Natural killer cell (primary cell): ENCODE measurements at regions not wholly inside any gene's neighbourhood (a gene's known extent, or its start where the extent isn't known, plus 50 kb on each side); places are given as distances from the start of the nearest gene placed in this dataset.

Experiments
- ATAC-seq, 3 donors: fragments of 150-1000 bp in 2 of 3; fragments of 200-7000 bp in 1 of 3; cut with Tn5 transposase; 1 replicate in 1 of 3; 2 replicates in 2 of 3; pipeline ENCODE4 v1.10.0; 2021; ENCODE audit warnings: mild to moderate bottlenecking in 2 of 3, moderate library complexity in 2 of 3
- DNase-seq, 2 donors: peaks; one replicate each; pipeline versions ENCODE4 v3.0.0 to v3.0.0-alpha.2; 2013 to 2021; ENCODE audit warnings: mixed read lengths in 1 of 2
- H3K27ac ChIP-seq: one replicate; pipeline ENCODE4 v1.5.1; 2013; ENCODE audit warnings: mild to moderate bottlenecking, low read length
- H3K27me3 ChIP-seq: one replicate; pipeline ENCODE4 v1.6.1; 2013; ENCODE audit warnings: low read length; ENCODE audit not compliant: control insufficient read depth, insufficient read depth
- H3K36me3 ChIP-seq: one replicate; pipeline ENCODE4 v1.6.1; 2013; ENCODE audit warnings: low read length; ENCODE audit not compliant: control insufficient read depth, insufficient read depth
- H3K4me1 ChIP-seq: one replicate; pipeline ENCODE4 v1.6.1; 2013; ENCODE audit warnings: low read length; ENCODE audit not compliant: control insufficient read depth, insufficient read depth
- H3K4me3 ChIP-seq: one replicate; pipeline ENCODE4 v1.5.1; 2013; ENCODE audit warnings: low read length
- H3K9me3 ChIP-seq: one replicate; pipeline ENCODE4 v1.6.1; 2013; ENCODE audit warnings: low read length; ENCODE audit not compliant: control insufficient read depth, insufficient read depth
- H3K27ac Mint-ChIP-seq, 2 donors: one replicate each; pipeline ENCODE4 v1.8.0; 2022; ENCODE audit warnings: mild to moderate bottlenecking in 2 of 2, mixed read lengths in 2 of 2, moderate library complexity in 1 of 2
- H3K27me3 Mint-ChIP-seq, 2 donors: one replicate each; pipeline ENCODE4 v1.8.0; 2022; ENCODE audit warnings: low read depth in 2 of 2, mixed read lengths in 2 of 2
- H3K36me3 Mint-ChIP-seq: one replicate; pipeline ENCODE4 v1.8.0; 2022; ENCODE audit warnings: mixed read lengths
- H3K4me1 Mint-ChIP-seq, 2 donors: one replicate each; pipeline ENCODE4 v1.8.0; 2022; ENCODE audit warnings: mixed read lengths in 2 of 2
- H3K4me3 Mint-ChIP-seq: one replicate; pipeline ENCODE4 v1.8.0; 2022; ENCODE audit warnings: mild to moderate bottlenecking, moderate library complexity, mixed read lengths
- H3K9me3 Mint-ChIP-seq, 2 donors: one replicate each; pipeline ENCODE4 v1.8.0; 2022; ENCODE audit warnings: mixed read lengths in 2 of 2
- WGBS: methylation state at CpG from one replicate; pipeline ENCODE4 v1.1.7; 2013; ENCODE audit warnings: missing lambda C conversion rate; ENCODE audit not compliant: insufficient coverage; 5-methylcytosine and 5-hydroxymethylcytosine counted together
- intact Hi-C: fragments of 100-400 bp; cut with micrococcal nuclease; formaldehyde crosslinking; loops from one replicate; pipeline ENCODE4 v1.14.2; 2022
- TF ChIP-seq, protein P1 (sequence below): fragments of 200-600 bp; IDR thresholded peaks from one replicate; pipeline ENCODE4 v1.8.0; 2022; ENCODE audit warnings: antibody characterized with exemption

DNA sequence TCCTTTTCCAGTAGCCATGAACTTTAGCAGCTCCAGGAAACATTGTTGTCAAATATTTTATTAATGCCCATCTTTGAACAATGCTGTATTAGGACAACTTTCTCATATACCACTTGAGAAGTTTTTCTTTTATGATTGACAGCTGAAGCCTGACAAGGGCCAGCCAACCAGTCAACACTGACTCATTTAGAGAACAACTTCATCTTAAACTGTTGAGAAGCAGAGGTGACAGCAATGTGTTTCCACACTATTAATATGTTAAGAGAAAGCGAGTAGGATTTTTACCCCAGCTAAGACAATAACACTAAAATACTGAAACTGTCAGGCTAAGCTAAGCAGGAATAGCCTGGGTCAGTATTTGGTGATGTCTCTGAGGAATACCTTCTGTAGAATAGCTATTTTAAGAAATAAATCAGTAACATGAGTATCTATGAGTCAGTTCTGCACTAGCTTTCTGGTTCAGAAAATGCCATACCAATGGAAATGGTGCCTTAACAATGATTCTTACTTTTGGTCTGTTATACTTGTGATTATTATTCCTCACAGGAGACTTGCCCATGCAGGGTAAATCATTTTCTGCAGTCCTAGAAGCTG is 168.8 kb upstream of the POT1 start:
- no CpG with 5 or more reads among the region's 1 CpG for WGBS
- Mint-ChIP-seq H3K27ac (no peak overlapping the region), H3K9me3 (peaks cover 7 to 9% of the 10 kb centered on the region in 2 donors), H3K36me3 (no peaks in the 10 kb centered on the region), H3K27me3 (no peaks in the 10 kb centered on the region), H3K4me3 (no peak overlapping the region), H3K4me1 (no peaks in the 10 kb centered on the region)
- ATAC-seq (no peak), DNase-seq (no peak)
- Histone ChIP-seq H3K27me3 (no peaks in the 10 kb centered on the region), H3K27ac (no peak overlapping the region), H3K4me1 (no peaks in the 10 kb centered on the region), H3K36me3 (no peaks in the 10 kb centered on the region), H3K9me3 (no peaks in the 10 kb centered on the region), H3K4me3 (no peak overlapping the region)
- intact Hi-C loops, result no loop called here
- TF ChIP-seq, protein P1, sequence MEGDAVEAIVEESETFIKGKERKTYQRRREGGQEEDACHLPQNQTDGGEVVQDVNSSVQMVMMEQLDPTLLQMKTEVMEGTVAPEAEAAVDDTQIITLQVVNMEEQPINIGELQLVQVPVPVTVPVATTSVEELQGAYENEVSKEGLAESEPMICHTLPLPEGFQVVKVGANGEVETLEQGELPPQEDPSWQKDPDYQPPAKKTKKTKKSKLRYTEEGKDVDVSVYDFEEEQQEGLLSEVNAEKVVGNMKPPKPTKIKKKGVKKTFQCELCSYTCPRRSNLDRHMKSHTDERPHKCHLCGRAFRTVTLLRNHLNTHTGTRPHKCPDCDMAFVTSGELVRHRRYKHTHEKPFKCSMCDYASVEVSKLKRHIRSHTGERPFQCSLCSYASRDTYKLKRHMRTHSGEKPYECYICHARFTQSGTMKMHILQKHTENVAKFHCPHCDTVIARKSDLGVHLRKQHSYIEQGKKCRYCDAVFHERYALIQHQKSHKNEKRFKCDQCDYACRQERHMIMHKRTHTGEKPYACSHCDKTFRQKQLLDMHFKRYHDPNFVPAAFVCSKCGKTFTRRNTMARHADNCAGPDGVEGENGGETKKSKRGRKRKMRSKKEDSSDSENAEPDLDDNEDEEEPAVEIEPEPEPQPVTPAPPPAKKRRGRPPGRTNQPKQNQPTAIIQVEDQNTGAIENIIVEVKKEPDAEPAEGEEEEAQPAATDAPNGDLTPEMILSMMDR, result no peak

DNA sequence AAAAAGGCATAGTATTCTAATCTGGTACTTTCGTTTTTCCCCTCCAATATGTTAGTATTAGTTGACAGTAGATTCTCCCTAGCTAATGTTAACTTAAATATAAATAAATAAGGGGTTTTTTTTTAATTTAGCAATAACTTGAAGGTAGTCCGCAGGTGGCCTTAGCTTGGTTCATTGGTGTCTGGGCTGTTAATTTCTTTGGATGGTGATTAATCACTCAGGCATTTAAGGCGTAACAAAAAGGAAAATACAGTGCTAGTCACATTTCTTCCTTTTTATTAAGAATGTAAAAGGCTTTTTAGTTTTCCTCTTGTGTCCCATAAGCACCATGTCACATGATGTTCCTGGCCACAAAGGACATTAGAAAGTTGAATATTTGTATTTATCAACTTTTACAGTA is 161.0 kb upstream of the POT1 start:
- no peak for ATAC-seq
- H3K27me3 ChIP-seq, result no peaks in the 10 kb centered on the region
- H3K9me3 ChIP-seq, result no peaks in the 10 kb centered on the region
- H3K4me1 Mint-ChIP-seq, result no peaks in the 10 kb centered on the region
- no peak overlapping the region for H3K4me3 Mint-ChIP-seq
- H3K27ac Mint-ChIP-seq, result no peak overlapping the region
- H3K4me3 ChIP-seq, result no peak overlapping the region
- TF ChIP-seq, protein P1, result no peak
- no peaks in the 10 kb centered on the region for H3K4me1 ChIP-seq
- H3K36me3 ChIP-seq, result no peaks in the 10 kb centered on the region
- H3K36me3 Mint-ChIP-seq, result no peaks in the 10 kb centered on the region
- no peak overlapping the region for H3K27ac ChIP-seq
- intact Hi-C loops, result no loop called here
- H3K9me3 Mint-ChIP-seq, result peaks cover 0 to 3% of the 10 kb centered on the region in 2 donors
- no peak for DNase-seq
- H3K27me3 Mint-ChIP-seq, result no peaks in the 10 kb centered on the region
- 86% methylated on average over 1 of the region's 3 CpGs for WGBS

DNA sequence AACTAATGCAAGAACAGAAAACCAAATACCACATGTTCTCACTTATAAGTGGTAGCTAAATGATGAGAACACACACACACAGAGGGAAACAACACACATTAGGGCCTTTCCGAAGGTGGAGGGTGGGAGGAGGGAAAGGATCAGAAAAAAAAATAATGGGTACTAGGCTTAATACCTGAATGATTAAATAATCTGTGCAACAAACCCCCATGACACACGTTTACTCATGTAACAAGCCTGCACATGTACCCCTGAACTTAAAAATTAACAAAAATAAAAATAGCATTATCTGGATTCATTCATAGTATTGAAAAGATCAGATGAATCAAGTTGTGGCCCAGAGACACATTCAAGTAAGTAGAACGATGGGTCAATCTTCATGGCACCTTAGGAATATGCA is 159.5 kb upstream of the POT1 start:
- no peaks in the 10 kb centered on the region for H3K27me3 Mint-ChIP-seq
- WGBS, result 88% methylated on average over 2 of the region's 3 CpGs
- DNase-seq (no peak), ATAC-seq (no peak)
- H3K4me3 Mint-ChIP-seq, result no peak overlapping the region
- no peak overlapping the region for H3K4me3 ChIP-seq
- H3K36me3 ChIP-seq, result no peaks in the 10 kb centered on the region
- intact Hi-C loops, result no loop called here
- no peaks in the 10 kb centered on the region for H3K27me3 ChIP-seq
- H3K27ac Mint-ChIP-seq, result no peak overlapping the region
- no peak overlapping the region for H3K27ac ChIP-seq
- H3K36me3 Mint-ChIP-seq, result no peaks in the 10 kb centered on the region
- no peaks in the 10 kb centered on the region for H3K4me1 ChIP-seq
- peaks cover 3 to 6% of the 10 kb centered on the region in 2 donors for H3K9me3 Mint-ChIP-seq
- TF ChIP-seq, protein P1, result no peak
- H3K9me3 ChIP-seq, result no peaks in the 10 kb centered on the region
- no peaks in the 10 kb centered on the region for H3K4me1 Mint-ChIP-seq

DNA sequence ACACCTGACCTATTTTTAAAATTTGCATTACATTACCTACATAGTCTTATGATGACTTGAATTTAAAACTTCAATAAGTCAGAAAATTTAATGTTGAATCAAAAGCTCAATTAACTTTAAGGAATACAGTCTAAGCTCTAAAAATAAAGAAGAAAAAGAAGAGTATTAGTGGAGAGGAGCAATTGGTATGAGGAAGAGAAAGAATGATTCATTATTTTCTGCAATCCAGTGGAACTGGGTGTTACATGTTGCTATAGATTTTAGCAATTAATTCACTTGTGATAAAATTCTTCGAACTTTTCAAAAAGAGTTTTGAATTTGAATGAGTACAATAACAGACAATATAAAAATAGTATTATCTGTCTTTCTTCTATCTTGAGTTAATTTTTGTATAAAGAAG is 158.9 kb upstream of the POT1 start:
- Histone ChIP-seq H3K9me3 (no peaks in the 10 kb centered on the region), H3K27me3 (no peaks in the 10 kb centered on the region), H3K36me3 (no peaks in the 10 kb centered on the region), H3K4me3 (no peak overlapping the region), H3K27ac (no peak overlapping the region), H3K4me1 (no peaks in the 10 kb centered on the region)
- Mint-ChIP-seq H3K27ac (no peak overlapping the region), H3K4me1 (no peaks in the 10 kb centered on the region), H3K27me3 (no peaks in the 10 kb centered on the region), H3K9me3 (peaks cover 3 to 6% of the 10 kb centered on the region in 2 donors), H3K4me3 (no peak overlapping the region), H3K36me3 (no peaks in the 10 kb centered on the region)
- intact Hi-C loops, result no loop called here
- no peak for DNase-seq
- WGBS, result no CpG with 5 or more reads among the region's 1 CpG
- no peak for ATAC-seq
- TF ChIP-seq, protein P1, result no peak
